ENCODE measurements at regions not wholly inside any gene's neighbourhood (a gene's known extent, or its start where the extent isn't known, plus 50 kb on each side); places are given as distances from the start of the nearest gene placed in this dataset.

DNA sequence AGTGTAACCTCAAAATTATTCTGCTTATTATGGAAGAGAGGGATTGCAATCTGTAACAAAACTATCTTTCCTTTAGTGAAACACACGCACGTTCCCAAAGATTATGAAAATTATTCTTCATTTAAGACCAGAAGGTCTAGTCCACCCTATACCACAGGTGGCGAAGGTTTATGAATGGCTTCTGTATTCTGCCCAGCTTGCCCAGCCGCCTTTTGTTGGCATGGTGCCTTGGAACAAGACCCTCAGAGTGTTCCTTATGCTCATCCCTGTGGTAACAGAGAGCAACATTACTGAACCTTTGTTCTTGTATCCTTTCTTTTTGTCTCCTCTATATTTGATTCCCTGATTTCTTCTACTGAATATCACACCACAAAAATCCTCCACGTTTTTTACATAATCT lies 116.4 kb downstream of the FAR1 start:
- TF ChIP-seq, protein P1, sequence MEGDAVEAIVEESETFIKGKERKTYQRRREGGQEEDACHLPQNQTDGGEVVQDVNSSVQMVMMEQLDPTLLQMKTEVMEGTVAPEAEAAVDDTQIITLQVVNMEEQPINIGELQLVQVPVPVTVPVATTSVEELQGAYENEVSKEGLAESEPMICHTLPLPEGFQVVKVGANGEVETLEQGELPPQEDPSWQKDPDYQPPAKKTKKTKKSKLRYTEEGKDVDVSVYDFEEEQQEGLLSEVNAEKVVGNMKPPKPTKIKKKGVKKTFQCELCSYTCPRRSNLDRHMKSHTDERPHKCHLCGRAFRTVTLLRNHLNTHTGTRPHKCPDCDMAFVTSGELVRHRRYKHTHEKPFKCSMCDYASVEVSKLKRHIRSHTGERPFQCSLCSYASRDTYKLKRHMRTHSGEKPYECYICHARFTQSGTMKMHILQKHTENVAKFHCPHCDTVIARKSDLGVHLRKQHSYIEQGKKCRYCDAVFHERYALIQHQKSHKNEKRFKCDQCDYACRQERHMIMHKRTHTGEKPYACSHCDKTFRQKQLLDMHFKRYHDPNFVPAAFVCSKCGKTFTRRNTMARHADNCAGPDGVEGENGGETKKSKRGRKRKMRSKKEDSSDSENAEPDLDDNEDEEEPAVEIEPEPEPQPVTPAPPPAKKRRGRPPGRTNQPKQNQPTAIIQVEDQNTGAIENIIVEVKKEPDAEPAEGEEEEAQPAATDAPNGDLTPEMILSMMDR (IDR thresholded peaks at IDR 0.05): no peak
- TF ChIP-seq EZH2 (IDR thresholded peaks at IDR 0.05) (no peak), EZH2phosphoT487 (IDR thresholded peaks at IDR 0.05) (no peak)
